ENCODE measurements at regions not wholly inside any gene's neighbourhood (a gene's known extent, or its start where the extent isn't known, plus 50 kb on each side); places are given as distances from the start of the nearest gene placed in this dataset.

- no peak for FAIRE-seq
Measured at GRCh38 chr2:136420346-136420745, 302.4 kb upstream of the CXCR4 start.

GRCh38 chr2:136411946-136412345, 294.0 kb upstream of the CXCR4 start:
- no peak for DNase-seq (ENCODE audit: insufficient read length, low spot score)
- TF ChIP-seq CTCF (IDR thresholded peaks at IDR 0.05; ENCODE audit: insufficient read depth, missing control alignments) = no peak
- FAIRE-seq = no peak

More at GRCh38 chr2:136420346-136420745, 302.4 kb upstream of the CXCR4 start:
- no peak for TF ChIP-seq CTCF (IDR thresholded peaks at IDR 0.05; ENCODE audit: insufficient read depth, missing control alignments)
- no peak for DNase-seq (ENCODE audit: insufficient read length, low spot score)

- DNase-seq (ENCODE audit: insufficient read length, low spot score) (no peak), FAIRE-seq (no peak)
- TF ChIP-seq CTCF (IDR thresholded peaks at IDR 0.05; ENCODE audit: insufficient read depth, missing control alignments) = no peak
Measured at GRCh38 chr2:136410673-136411072, 292.7 kb upstream of the CXCR4 start.

DNA sequence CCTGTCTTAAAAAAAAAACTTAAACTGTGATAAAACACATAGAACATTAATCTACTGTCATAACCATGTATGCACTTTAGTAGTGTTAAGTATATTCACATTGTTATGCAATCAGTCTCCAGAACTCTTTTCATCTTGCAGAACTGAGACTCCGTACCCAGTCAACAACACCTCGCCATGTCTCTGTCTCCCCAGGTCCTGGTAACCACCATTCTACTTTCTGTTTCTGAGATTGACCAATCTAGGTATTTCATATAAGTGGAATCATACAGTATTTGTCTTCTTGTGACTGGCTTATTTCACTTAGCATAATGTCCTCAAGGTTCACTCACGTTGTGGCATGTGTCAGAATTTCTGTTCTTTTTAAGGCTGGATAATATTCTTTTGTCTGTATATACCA, 290.8 kb upstream of the CXCR4 start:
- TF ChIP-seq CTCF (IDR thresholded peaks at IDR 0.05; ENCODE audit: insufficient read depth, missing control alignments) = no peak
- DNase-seq (ENCODE audit: insufficient read length, low spot score) = no peak
- FAIRE-seq = no peak

DNA sequence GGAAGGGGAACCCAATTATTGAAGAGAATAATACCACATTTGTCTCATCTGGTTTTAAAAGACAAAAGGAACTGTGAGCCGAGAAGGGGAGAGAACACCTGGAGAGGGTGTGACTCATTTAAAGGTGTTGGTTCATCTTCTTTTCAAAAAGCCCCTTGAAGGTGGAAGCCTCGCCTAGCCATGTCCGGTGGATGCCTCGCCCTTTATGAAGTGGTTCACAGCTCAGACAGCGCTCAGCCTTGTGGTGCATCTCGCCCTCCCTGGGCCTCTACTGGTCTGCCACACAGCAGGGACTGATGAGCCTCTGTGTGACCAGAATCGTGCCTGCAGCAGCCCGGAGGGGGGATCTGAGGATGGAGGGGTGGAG, 290.0 kb upstream of the CXCR4 start:
- FAIRE-seq (no peak), DNase-seq (ENCODE audit: insufficient read length, low spot score) (no peak)
- TF ChIP-seq CTCF (IDR thresholded peaks at IDR 0.05; ENCODE audit: insufficient read depth, missing control alignments) = no peak

- no peak for TF ChIP-seq CTCF (IDR thresholded peaks at IDR 0.05; ENCODE audit: insufficient read depth, missing control alignments)
- DNase-seq (ENCODE audit: insufficient read length, low spot score) (no peak), FAIRE-seq (no peak)
Measured at GRCh38 chr2:136407117-136407951, 289.4 kb upstream of the CXCR4 start.

DNA sequence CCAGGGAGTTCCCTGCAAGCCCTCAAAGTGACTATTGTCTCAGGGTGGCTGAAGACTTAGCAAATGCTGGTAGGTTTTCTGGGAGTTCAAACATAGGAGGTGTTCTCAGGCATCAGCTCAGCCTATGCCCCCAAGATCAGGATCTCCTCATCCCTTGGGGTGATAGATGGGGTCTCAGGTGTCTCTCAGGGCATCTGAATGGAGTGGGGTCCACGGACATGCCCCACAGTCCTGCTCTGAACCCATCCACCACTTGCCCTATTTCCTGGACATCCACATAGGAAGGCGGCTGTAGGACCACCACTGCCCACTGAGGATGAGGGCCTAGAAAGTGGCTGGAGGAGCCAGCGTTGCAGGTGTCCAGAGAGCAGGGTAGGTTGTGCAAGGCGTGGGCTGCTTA, 287.0 kb upstream of the CXCR4 start:
- no peak for TF ChIP-seq CTCF (IDR thresholded peaks at IDR 0.05; ENCODE audit: insufficient read depth, missing control alignments)
- FAIRE-seq (no peak), DNase-seq (ENCODE audit: insufficient read length, low spot score) (no peak)
